Fibroblast of skin of abdomen (primary cell): ENCODE measurements at regions not wholly inside any gene's neighbourhood (a gene's known extent, or its start where the extent isn't known, plus 50 kb on each side); places are given as distances from the start of the nearest gene placed in this dataset.
"Not testable (repeated sequence)": the region's sequence is repeated elsewhere in the genome, so short reads cannot be mapped to it uniquely, and the experiment has no call there.

Source experiments
- DNase-seq: peaks from one replicate; pipeline ENCODE4 v3.0.0-alpha.2; 2013

GRCh38 chr1:83457735-83458248 is 541.1 kb downstream of the TTLL7 start:
- DNase-seq = peak; percentile 33

- not testable (repeated sequence) for DNase-seq
Observed at GRCh38 chr1:83457281-83457680, 541.7 kb downstream of the TTLL7 start.

- not testable (repeated sequence) for DNase-seq
Observed at GRCh38 chr1:83455753-83456152, 543.2 kb downstream of the TTLL7 start.

- not testable (repeated sequence) for DNase-seq
Observed at GRCh38 chr1:83445873-83446272, 553.1 kb downstream of the TTLL7 start.

- not testable (repeated sequence) for DNase-seq
Observed at GRCh38 chr1:83442412-83442811, 556.5 kb downstream of the TTLL7 start.

GRCh38 chr1:83440586-83440985 is 558.3 kb downstream of the TTLL7 start:
- peak; percentile 94 for DNase-seq

DNA sequence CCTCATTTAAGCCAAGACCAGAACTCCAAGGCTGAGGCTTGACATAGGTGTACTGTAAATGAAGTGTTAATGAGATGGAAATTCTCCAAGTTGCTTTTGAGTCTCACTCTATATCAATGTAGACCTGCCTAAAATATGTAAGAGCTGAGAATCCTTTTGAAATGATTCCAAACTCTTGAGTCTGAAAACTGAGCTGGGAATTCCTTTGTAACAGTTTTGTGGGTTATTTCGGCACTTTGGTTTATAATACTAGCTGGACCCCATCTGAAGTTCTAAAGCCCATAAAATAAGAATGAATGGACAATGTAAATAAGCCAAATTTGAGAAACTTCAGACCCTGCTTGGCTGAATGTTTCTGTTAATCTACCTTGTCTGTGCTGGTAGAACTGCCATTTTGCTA is 558.9 kb downstream of the TTLL7 start:
- peak; percentile 64 for DNase-seq

DNA sequence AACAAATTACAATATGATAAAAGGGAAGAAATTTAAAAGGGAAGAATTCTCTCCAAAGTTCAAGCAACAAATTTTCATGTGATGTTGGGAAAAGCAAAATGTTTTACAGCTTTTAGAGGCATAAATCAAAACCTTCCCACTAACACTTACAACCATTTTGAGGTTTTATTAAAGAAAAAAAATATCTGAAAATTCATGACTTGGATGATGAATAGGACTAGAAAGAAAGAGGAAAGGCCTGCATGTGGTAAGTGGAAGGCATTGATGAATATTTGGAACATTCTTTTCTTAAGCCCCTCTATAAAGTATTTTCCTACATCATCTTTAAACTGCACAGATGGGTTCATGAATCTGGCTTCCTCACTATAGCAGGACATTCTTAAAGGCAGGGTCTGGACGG is 560.6 kb downstream of the TTLL7 start:
- DNase-seq = peak; percentile 77

- DNase-seq = peak; percentile 37
Observed at GRCh38 chr1:83435336-83435735, 563.6 kb downstream of the TTLL7 start.

GRCh38 chr1:83427566-83427965 is 571.4 kb downstream of the TTLL7 start:
- DNase-seq = peak; percentile 70

DNA sequence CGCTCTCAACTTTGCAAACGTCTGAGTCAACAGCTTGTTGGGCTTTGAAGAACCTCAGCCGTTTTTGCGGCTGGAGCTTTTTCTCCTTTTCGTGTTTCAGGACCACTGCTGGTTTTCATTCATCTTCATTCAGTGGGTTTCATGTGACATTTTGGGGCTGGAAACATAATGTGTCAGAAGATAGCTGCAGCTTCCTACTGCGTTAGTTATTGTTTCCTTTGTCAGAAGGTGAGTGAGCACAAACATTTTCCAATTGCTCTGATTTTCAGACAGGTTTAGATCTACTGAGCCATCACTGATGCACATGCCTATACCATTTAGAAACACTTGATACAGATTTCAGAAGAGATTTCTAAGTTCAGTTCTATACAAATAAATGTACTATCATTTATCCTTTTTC is 575.5 kb downstream of the TTLL7 start:
- not testable (repeated sequence) for DNase-seq

DNA sequence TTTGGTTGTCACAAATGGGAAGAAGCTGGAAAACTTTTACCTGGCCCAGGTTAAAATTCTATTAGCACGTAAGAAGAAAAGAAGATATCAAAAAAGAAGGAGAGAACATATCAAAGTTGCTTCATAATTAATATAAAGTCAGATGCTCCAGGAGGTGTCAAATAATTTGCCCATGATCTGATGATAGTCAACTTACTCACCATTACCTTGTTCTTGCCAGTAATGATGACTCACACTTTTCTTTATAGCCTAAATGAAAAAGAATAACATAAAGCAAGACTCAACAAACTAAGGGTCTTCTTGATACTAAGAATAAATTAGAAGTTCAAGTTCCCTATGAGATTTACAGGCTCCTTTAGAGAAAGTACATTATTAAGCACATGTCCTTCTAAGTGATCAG is 580.4 kb downstream of the TTLL7 start:
- no peak for DNase-seq

GRCh38 chr1:83413839-83414107 is 585.2 kb downstream of the TTLL7 start:
- DNase-seq = not testable (repeated sequence)

- peak; percentile 85 for DNase-seq
Observed at GRCh38 chr1:83410746-83411413, 588.1 kb downstream of the TTLL7 start.

- not testable (repeated sequence) for DNase-seq
Observed at GRCh38 chr1:83406693-83407371, 592.1 kb downstream of the TTLL7 start.

GRCh38 chr1:83405789-83406188 is 593.1 kb downstream of the TTLL7 start:
- not testable (repeated sequence) for DNase-seq

GRCh38 chr1:83403500-83403899 is 595.4 kb downstream of the TTLL7 start:
- not testable (repeated sequence) for DNase-seq

GRCh38 chr1:83401146-83401545 is 597.8 kb downstream of the TTLL7 start:
- DNase-seq = peak; percentile 4

DNA sequence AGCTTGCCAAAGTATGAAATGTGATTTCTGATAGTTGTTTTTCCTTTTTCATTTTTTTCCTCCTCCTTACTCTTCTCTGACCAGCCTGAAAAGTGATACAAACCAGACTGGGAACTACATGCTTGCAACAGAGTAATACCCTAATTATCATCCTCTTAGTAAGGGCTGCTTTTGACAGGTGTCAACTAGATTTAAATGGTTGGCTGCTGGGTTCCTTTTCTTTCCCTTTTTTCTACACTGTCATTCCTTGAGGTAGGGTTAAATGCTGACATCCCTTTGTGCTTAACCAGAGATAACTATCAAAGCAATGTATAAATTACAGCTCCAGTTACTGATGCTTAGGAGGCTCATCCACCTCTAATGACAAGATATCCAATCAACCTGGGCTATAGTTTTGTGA is 598.8 kb downstream of the TTLL7 start:
- not testable (repeated sequence) for DNase-seq

DNA sequence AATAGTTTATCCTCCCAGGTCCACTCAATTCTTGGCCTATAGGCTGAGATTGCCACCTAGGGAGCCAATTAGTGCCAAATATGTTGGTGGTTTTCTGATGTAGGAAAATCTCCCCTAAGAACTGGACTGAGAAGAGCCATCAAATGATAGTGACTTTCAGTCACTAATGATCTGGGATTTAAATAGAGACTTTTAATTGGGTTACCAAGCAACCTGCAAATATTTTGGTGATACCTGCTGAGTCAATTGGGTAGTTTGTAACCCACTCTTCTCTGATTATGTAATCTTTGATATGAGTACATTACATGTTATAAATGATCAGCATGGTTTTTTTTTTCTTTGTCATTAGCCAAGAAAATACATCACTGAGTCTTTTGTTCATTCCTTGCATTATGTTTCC is 600.8 kb downstream of the TTLL7 start:
- not testable (repeated sequence) for DNase-seq

DNA sequence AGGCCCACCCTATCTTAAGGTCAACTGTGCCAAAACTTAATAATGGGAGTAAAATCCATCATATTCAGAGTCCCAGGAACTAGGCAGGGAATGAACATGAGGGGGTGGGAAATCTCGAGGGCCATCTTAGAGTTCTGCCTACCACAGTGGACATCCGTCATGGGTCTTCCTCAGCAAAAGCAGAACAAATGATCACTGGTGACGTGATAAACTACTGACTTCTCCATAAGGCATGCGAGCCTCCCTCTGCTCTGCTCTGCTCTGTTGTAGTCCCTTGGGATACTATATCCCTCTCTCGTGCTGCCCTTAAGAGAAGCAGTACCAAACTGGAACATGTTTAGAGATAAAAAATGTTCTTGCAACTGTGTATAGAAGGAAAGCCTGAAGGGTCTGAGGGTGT is 603.8 kb downstream of the TTLL7 start:
- DNase-seq = not testable (repeated sequence)

GRCh38 chr1:83386946-83387345 is 612.0 kb downstream of the TTLL7 start:
- DNase-seq = not testable (repeated sequence)

GRCh38 chr1:83383107-83383506 is 615.8 kb downstream of the TTLL7 start:
- DNase-seq = not testable (repeated sequence)

DNA sequence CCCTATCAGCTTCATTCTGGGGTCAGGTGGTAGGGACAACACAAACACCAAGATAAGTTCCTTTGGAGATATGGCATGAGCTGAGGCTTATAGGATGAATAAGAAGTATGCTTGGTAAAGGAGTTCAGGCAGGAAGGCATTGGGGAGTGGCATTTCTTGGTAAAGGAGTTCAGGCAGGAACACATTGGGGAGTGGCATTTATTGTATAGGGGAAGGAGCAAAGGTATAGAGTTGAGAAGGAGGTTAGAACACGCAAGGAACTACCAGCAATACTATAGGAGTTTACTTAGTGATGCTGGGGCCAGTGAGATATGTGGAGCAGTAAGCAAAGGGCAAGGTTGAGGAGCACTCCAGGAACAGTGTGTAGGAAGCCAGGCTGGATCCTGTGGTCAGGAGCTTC is 625.9 kb downstream of the TTLL7 start:
- DNase-seq = not testable (repeated sequence)
